HepG2 (cell line): ENCODE measurements at regions not wholly inside any gene's neighbourhood (a gene's known extent, or its start where the extent isn't known, plus 50 kb on each side); places are given as distances from the start of the nearest gene placed in this dataset.

Source experiments
- DNMT1 ChIP-seq: sonication (generic); formaldehyde crosslinking; IDR thresholded peaks from 2 replicates; pipeline ENCODE4 v1.5.1; 2020; ENCODE audit warnings: mild to moderate bottlenecking, missing genetic modification reagents
- HNRNPLL ChIP-seq: fragments of 200-400 bp; formaldehyde crosslinking; IDR thresholded peaks from 2 replicates; pipeline ENCODE4 v1.6.1; 2017; ENCODE audit warnings: mild to moderate bottlenecking, low read depth, low read length; ENCODE audit not compliant: poor library complexity, severe bottlenecking
- TARDBP ChIP-seq: sonication (generic); formaldehyde crosslinking; IDR thresholded peaks from 2 replicates; pipeline ENCODE4 v1.8.0; 2022; ENCODE audit warnings: mild to moderate bottlenecking, missing genetic modification reagents
- ZBTB20 ChIP-seq: sonication (generic); formaldehyde crosslinking; IDR thresholded peaks from 2 replicates; pipeline ENCODE4 v1.8.1; 2023; ENCODE audit warnings: missing genetic modification reagents, low read depth, mild to moderate bottlenecking, borderline replicate concordance
- ZBTB42 ChIP-seq: sonication (generic); formaldehyde crosslinking; IDR thresholded peaks from 2 replicates; pipeline ENCODE4 v1.5.0; 2020; ENCODE audit warnings: mild to moderate bottlenecking, missing genetic modification reagents
- TF ChIP-seq, protein P1 (sequence below): sonication (generic); formaldehyde crosslinking; IDR thresholded peaks from 2 replicates; pipeline ENCODE4 v1.5.0; 2020; ENCODE audit warnings: mild to moderate bottlenecking, low read depth, missing genetic modification reagents, borderline replicate concordance
- TF ChIP-seq, protein P2 (sequence below), 2 experiments: IDR thresholded peaks; 2 replicates each; pipeline ENCODE4 v1.6.1; 2011 to 2012; ENCODE audit warnings: low read length in 2 of 2, borderline replicate concordance in 1 of 2, low read depth in 1 of 2, mild to moderate bottlenecking in 1 of 2, moderate library complexity in 1 of 2
- TF ChIP-seq, protein P3 (sequence below): sonication (generic); formaldehyde crosslinking; conservative IDR thresholded peaks from 2 replicates; pipeline ENCODE4 v1.4.0; 2020; ENCODE audit warnings: missing genetic modification reagents
- TF ChIP-seq, protein P4 (sequence below): IDR thresholded peaks from 2 replicates; pipeline ENCODE4 v1.6.1; 2016; ENCODE audit warnings: low read depth

DNA sequence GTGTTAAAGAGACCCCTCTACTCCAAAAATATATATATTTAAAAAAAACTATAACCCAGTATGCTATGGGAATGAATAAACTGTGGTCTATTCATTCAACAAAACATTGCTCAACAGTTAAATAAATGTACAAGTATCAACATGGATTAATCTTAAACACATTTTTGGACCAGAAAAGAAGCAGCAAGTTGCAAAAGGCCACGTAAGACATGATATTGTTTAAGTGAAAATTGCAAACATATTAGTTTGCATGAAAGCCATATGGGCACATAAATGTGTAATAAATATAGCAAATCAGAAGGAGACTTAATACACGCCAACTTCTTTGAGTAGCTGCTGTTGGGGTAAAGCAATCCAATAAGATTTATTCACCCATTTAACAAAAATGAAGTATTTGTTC is 321.5 kb downstream of the FBXO15 start:
- TF ChIP-seq, protein P1, sequence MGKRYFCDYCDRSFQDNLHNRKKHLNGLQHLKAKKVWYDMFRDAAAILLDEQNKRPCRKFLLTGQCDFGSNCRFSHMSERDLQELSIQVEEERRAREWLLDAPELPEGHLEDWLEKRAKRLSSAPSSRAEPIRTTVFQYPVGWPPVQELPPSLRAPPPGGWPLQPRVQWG (CRISPR knock-in tag) = no peak
- TF ChIP-seq TARDBP (CRISPR knock-in tag) (no peak), ZBTB20 (CRISPR knock-in tag) (no peak), HNRNPLL (no peak), ZBTB42 (CRISPR knock-in tag) (no peak), DNMT1 (no peak)
- TF ChIP-seq, protein P2, sequence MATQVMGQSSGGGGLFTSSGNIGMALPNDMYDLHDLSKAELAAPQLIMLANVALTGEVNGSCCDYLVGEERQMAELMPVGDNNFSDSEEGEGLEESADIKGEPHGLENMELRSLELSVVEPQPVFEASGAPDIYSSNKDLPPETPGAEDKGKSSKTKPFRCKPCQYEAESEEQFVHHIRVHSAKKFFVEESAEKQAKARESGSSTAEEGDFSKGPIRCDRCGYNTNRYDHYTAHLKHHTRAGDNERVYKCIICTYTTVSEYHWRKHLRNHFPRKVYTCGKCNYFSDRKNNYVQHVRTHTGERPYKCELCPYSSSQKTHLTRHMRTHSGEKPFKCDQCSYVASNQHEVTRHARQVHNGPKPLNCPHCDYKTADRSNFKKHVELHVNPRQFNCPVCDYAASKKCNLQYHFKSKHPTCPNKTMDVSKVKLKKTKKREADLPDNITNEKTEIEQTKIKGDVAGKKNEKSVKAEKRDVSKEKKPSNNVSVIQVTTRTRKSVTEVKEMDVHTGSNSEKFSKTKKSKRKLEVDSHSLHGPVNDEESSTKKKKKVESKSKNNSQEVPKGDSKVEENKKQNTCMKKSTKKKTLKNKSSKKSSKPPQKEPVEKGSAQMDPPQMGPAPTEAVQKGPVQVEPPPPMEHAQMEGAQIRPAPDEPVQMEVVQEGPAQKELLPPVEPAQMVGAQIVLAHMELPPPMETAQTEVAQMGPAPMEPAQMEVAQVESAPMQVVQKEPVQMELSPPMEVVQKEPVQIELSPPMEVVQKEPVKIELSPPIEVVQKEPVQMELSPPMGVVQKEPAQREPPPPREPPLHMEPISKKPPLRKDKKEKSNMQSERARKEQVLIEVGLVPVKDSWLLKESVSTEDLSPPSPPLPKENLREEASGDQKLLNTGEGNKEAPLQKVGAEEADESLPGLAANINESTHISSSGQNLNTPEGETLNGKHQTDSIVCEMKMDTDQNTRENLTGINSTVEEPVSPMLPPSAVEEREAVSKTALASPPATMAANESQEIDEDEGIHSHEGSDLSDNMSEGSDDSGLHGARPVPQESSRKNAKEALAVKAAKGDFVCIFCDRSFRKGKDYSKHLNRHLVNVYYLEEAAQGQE (IDR thresholded peaks at IDR 0.05; ENCODE audit: borderline replicate concordance in 1 of 2, low read depth in 1 of 2, low read length in 2 of 2) = no peak
- TF ChIP-seq, protein P3, sequence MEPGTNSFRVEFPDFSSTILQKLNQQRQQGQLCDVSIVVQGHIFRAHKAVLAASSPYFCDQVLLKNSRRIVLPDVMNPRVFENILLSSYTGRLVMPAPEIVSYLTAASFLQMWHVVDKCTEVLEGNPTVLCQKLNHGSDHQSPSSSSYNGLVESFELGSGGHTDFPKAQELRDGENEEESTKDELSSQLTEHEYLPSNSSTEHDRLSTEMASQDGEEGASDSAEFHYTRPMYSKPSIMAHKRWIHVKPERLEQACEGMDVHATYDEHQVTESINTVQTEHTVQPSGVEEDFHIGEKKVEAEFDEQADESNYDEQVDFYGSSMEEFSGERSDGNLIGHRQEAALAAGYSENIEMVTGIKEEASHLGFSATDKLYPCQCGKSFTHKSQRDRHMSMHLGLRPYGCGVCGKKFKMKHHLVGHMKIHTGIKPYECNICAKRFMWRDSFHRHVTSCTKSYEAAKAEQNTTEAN (CRISPR knock-in tag) = no peak
- TF ChIP-seq, protein P4, sequence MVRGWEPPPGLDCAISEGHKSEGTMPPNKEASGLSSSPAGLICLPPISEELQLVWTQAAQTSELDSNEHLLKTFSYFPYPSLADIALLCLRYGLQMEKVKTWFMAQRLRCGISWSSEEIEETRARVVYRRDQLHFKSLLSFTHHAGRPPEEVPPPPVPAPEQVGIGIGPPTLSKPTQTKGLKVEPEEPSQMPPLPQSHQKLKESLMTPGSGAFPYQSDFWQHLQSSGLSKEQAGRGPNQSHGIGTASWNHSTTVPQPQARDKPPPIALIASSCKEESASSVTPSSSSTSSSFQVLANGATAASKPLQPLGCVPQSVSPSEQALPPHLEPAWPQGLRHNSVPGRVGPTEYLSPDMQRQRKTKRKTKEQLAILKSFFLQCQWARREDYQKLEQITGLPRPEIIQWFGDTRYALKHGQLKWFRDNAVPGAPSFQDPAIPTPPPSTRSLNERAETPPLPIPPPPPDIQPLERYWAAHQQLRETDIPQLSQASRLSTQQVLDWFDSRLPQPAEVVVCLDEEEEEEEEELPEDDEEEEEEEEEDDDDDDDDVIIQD (CRISPR knock-in tag) = no peak
